ENCODE measurements at regions not wholly inside any gene's neighbourhood (a gene's known extent, or its start where the extent isn't known, plus 50 kb on each side); places are given as distances from the start of the nearest gene placed in this dataset.

DNA sequence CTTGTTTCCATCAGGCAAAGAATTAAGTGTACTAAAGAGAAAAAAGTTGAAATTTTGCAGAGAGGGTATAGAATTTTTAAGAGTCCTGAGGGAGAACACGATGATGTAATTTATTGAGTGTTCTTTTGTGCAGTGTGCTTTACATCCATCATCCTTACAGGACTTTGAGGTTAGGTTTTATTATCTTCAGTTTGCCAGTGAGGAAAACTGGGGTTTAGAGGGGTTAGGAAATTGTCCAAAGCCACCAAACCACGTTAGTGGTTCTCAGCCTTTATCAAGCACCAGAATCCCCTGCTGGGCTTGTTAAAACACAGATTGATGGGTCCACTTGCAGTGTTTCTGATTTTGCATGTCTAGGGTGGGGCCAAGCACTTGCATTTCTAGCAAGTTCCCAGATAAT, 277.5 kb downstream of the KCNS3 start:
- TF ChIP-seq, protein P1, sequence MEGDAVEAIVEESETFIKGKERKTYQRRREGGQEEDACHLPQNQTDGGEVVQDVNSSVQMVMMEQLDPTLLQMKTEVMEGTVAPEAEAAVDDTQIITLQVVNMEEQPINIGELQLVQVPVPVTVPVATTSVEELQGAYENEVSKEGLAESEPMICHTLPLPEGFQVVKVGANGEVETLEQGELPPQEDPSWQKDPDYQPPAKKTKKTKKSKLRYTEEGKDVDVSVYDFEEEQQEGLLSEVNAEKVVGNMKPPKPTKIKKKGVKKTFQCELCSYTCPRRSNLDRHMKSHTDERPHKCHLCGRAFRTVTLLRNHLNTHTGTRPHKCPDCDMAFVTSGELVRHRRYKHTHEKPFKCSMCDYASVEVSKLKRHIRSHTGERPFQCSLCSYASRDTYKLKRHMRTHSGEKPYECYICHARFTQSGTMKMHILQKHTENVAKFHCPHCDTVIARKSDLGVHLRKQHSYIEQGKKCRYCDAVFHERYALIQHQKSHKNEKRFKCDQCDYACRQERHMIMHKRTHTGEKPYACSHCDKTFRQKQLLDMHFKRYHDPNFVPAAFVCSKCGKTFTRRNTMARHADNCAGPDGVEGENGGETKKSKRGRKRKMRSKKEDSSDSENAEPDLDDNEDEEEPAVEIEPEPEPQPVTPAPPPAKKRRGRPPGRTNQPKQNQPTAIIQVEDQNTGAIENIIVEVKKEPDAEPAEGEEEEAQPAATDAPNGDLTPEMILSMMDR (IDR thresholded peaks at IDR 0.05 in 8 of 11, conservative IDR thresholded peaks at IDR 0.05 in 3 of 11), result no peak
- TF ChIP-seq POLR2AphosphoS5 (IDR thresholded peaks at IDR 0.05) (no peak), POLR2A (IDR thresholded peaks at IDR 0.05) (no peak)

Measured in spleen (tissue), 7 donors.